ENCODE measurements at regions not wholly inside any gene's neighbourhood (a gene's known extent, or its start where the extent isn't known, plus 50 kb on each side); places are given as distances from the start of the nearest gene placed in this dataset.
A peak's percentile ranks its signal among the peaks of the same experiment; 100 is the strongest.

- TF ChIP-seq POLR2A (IDR thresholded peaks at IDR 0.05), result no peak
- peak in 2 of 3 experiments; percentile 5 to 13 for TF ChIP-seq CTCF (IDR thresholded peaks at IDR 0.05)
Observed at GRCh38 chr4:180665994-180666824, 1577.0 kb upstream of the TENM3 start.

All from vagina (tissue), 2 donors.